ENCODE measurements at regions not wholly inside any gene's neighbourhood (a gene's known extent, or its start where the extent isn't known, plus 50 kb on each side); places are given as distances from the start of the nearest gene placed in this dataset.

GRCh38 chr22:44436736-44437135, 61.3 kb downstream of the RTL6 start:
- ChIA-PET CTCF (no interaction called here), POLR2A (no interaction called here), RAD21 (ENCODE audit: low non-redundant PET in 1 of 2, low total read pairs in 2 of 2, uncharacterized antibody in 2 of 2, unreplicated experiment in 2 of 2) (no interaction called here)
- intact Hi-C loops (cut with micrococcal nuclease) = no loop called here
- H3K27me3 ChIP-seq (ENCODE audit: insufficient read depth, low read length) = no peaks in the 10 kb centered on the region; the same call in 1 of the 2 replicates
- H3K9me2 ChIP-seq (ENCODE audit: insufficient read depth) = no peaks in the 10 kb centered on the region
- no peak overlapping the region for H3K4me3 ChIP-seq (replicated peaks in 1 of 2; ENCODE audit: low read depth in 1 of 2, low read length in 2 of 2)
- no peak overlapping the region for H3K9ac ChIP-seq (ENCODE audit: low read length)
- DNase-seq (ENCODE audit: low read depth, low spot score) (no peak), ATAC-seq (no peak)
- no TSS peak for BruUV-seq (replicated peaks)
- no peaks in the 10 kb centered on the region for H3K9me3 ChIP-seq (ENCODE audit: control insufficient read depth in 1 of 2, insufficient read depth in 1 of 2, low read depth in 1 of 2, low read length in 2 of 2)
- H3K4me2 ChIP-seq (ENCODE audit: low read length) = no peak overlapping the region
- no peaks in the 10 kb centered on the region for H4K20me1 ChIP-seq (ENCODE audit: insufficient read depth)
- no peak overlapping the region for H3K27ac ChIP-seq (ENCODE audit: low read depth, low read length)
- H3K4me1 ChIP-seq (ENCODE audit: control insufficient read depth in 1 of 2, insufficient read depth in 2 of 2, low read length in 2 of 2) = no peaks in the 10 kb centered on the region
- H2AFZ ChIP-seq (ENCODE audit: low read depth, low read length, poor library complexity, severe bottlenecking) = no peak overlapping the region
- no peaks in the 10 kb centered on the region for H3K36me3 ChIP-seq (ENCODE audit: control insufficient read depth in 1 of 2, insufficient read depth in 2 of 2, low read length in 2 of 2)
- TF ChIP-seq CEBPB (IDR thresholded peaks at IDR 0.05; ENCODE audit: low read depth) (no peak), ATF3 (IDR thresholded peaks at IDR 0.05) (no peak), TCF7L2 (IDR thresholded peaks at IDR 0.05; ENCODE audit: borderline replicate concordance, extremely low read depth, insufficient read depth, insufficient read length) (no peak), YY1 (IDR thresholded peaks at IDR 0.05; ENCODE audit: extremely low read depth, insufficient replicate concordance, low read depth, low read length) (no peak), ELF1 (IDR thresholded peaks at IDR 0.05; ENCODE audit: borderline replicate concordance, low read depth) (no peak), SRF (IDR thresholded peaks at IDR 0.05; ENCODE audit: low read depth) (no peak), RAD21 (IDR thresholded peaks at IDR 0.05; ENCODE audit: low read depth) (no peak)
- TF ChIP-seq, protein P1, sequence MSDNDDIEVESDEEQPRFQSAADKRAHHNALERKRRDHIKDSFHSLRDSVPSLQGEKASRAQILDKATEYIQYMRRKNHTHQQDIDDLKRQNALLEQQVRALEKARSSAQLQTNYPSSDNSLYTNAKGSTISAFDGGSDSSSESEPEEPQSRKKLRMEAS (IDR thresholded peaks at IDR 0.05) = no peak
- H3K79me2 ChIP-seq (ENCODE audit: insufficient read depth, low read length) = no peaks in the 10 kb centered on the region

DNA sequence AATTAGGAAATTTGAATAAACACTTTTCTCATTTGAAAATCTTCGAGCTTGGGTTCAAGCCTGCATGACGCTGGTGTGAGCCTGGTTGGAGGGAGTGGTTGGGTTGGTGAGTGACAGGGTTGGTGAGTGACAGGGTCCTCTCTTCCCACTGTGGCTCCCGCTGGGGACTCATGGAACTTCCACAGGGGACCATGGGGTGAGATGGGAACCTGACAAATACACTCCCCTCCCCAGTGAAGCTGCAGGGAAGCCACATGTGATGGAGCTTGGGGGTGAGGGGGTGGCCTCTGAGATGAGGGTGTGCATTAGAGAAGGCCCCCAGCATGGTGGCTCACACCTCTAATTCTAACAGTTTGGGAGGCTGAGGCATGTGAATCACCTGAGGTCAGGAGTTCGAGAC, 66.8 kb downstream of the RTL6 start:
- H3K9me3 ChIP-seq (ENCODE audit: control insufficient read depth in 1 of 2, insufficient read depth in 1 of 2, low read depth in 1 of 2, low read length in 2 of 2) = no peaks in the 10 kb centered on the region
- no peaks in the 10 kb centered on the region for H3K4me1 ChIP-seq (ENCODE audit: control insufficient read depth in 1 of 2, insufficient read depth in 2 of 2, low read length in 2 of 2)
- RAD21 ChIA-PET (ENCODE audit: low non-redundant PET in 1 of 2, low total read pairs in 2 of 2, uncharacterized antibody in 2 of 2, unreplicated experiment in 2 of 2) = no interaction called here
- no peaks in the 10 kb centered on the region for H3K9me2 ChIP-seq (ENCODE audit: insufficient read depth)
- intact Hi-C loops (cut with micrococcal nuclease) = no loop called here
- no peak for ATAC-seq
- H3K79me2 ChIP-seq (ENCODE audit: insufficient read depth, low read length) = no peaks in the 10 kb centered on the region
- H3K4me3 ChIP-seq (replicated peaks in 1 of 2; ENCODE audit: low read depth in 1 of 2, low read length in 2 of 2) = no peak overlapping the region
- no peaks in the 10 kb centered on the region for H3K36me3 ChIP-seq (ENCODE audit: control insufficient read depth in 1 of 2, insufficient read depth in 2 of 2, low read length in 2 of 2)
- no peak overlapping the region for H2AFZ ChIP-seq (ENCODE audit: low read depth, low read length, poor library complexity, severe bottlenecking)
- no peak overlapping the region for H3K27ac ChIP-seq (ENCODE audit: low read depth, low read length)
- TF ChIP-seq SIN3A (IDR thresholded peaks at IDR 0.05; ENCODE audit: low read depth) (no peak), SP1 (IDR thresholded peaks at IDR 0.05; ENCODE audit: low read depth) (no peak)
- H3K27me3 ChIP-seq (ENCODE audit: insufficient read depth, low read length) = no peaks in the 10 kb centered on the region; the same call in 1 of the 2 replicates
- no TSS peak for BruUV-seq (replicated peaks)
- no peak overlapping the region for H3K9ac ChIP-seq (ENCODE audit: low read length)
- POLR2A ChIA-PET = no interaction called here
- CTCF ChIA-PET = no interaction called here
- H3K4me2 ChIP-seq (ENCODE audit: low read length) = no peak overlapping the region
- no peak for DNase-seq (ENCODE audit: low read depth, low spot score)
- H4K20me1 ChIP-seq (ENCODE audit: insufficient read depth) = no peaks in the 10 kb centered on the region

Measured in HCT116 (cell line).